22Rv1 (cell line): ENCODE measurements at regions not wholly inside any gene's neighbourhood (a gene's known extent, or its start where the extent isn't known, plus 50 kb on each side); places are given as distances from the start of the nearest gene placed in this dataset.
"Not testable (repeated sequence)": the region's sequence is repeated elsewhere in the genome, so short reads cannot be mapped to it uniquely, and the experiment has no call there.

Experiments used
- ZFX ChIP-seq: fragments of 450-650 bp; IDR thresholded peaks from 2 replicates; pipeline ENCODE4 v1.6.1; 2017; ENCODE audit warnings: antibody characterized with exemption, borderline replicate concordance
- TF ChIP-seq, protein P1 (sequence below): fragments of 450-650 bp; IDR thresholded peaks from 2 replicates; pipeline ENCODE4 v1.5.1; 2017; ENCODE audit warnings: mild to moderate bottlenecking

DNA sequence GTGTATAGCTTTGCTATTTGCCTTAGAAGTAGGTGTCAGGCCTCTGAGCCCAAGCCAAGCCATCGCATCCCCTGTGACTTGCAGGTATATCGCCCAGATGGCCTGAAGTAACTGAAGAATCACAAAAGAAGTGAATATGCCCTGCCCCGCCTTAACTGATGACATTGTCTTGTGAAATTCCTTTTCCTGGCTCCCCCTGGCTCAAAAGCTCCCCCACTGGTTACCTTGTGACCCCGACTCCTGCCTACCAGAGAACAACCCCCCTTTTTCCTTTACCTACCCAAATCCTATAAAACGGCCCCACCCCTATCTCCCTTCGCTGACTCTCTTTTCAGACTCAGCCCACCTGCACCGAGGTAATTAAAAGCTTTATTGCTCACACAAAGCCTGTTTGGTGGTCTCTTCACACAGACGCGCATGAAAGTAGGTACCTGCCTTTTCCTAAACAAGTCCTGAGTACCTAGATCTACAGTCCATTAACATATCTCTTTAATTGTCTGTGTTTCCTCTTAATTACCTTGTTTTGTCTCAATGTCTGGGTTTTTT lies 653.8 kb upstream of the PCDH10 start:
- TF ChIP-seq, protein P1, sequence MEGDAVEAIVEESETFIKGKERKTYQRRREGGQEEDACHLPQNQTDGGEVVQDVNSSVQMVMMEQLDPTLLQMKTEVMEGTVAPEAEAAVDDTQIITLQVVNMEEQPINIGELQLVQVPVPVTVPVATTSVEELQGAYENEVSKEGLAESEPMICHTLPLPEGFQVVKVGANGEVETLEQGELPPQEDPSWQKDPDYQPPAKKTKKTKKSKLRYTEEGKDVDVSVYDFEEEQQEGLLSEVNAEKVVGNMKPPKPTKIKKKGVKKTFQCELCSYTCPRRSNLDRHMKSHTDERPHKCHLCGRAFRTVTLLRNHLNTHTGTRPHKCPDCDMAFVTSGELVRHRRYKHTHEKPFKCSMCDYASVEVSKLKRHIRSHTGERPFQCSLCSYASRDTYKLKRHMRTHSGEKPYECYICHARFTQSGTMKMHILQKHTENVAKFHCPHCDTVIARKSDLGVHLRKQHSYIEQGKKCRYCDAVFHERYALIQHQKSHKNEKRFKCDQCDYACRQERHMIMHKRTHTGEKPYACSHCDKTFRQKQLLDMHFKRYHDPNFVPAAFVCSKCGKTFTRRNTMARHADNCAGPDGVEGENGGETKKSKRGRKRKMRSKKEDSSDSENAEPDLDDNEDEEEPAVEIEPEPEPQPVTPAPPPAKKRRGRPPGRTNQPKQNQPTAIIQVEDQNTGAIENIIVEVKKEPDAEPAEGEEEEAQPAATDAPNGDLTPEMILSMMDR = not testable (repeated sequence)
- not testable (repeated sequence) for TF ChIP-seq ZFX
